RWPE1 (cell line): ENCODE measurements at regions not wholly inside any gene's neighbourhood (a gene's known extent, or its start where the extent isn't known, plus 50 kb on each side); places are given as distances from the start of the nearest gene placed in this dataset.

Source experiments
- CTCF ChIA-PET: fragments of 350-600 bp; sonication (Branson Sonifier 250); formaldehyde crosslinking; extraction: SDS; loops from one replicate; lab custom pipeline; 2021; lab: Yijun Ruan, JAX
- POLR2A ChIA-PET: fragments of 400-600 bp; formaldehyde crosslinking; extraction: SDS; loops from one replicate; lab custom pipeline; 2020; ENCODE audit warnings: antibody characterized with exemption; ENCODE audit not compliant: low non-redundant PET; lab: Yijun Ruan, JAX
- DNase-seq: peaks from one replicate; pipeline ENCODE4 v3.0.0; 2012; ENCODE audit warnings: low spot score
- H3K27ac ChIP-seq: fragments of 450-650 bp; 2 replicates; pipeline ENCODE4 v1.5.1; 2017
- TF ChIP-seq, protein P1 (sequence below): fragments of 450-650 bp; conservative IDR thresholded peaks from 2 replicates; pipeline ENCODE4 v1.5.1; 2017; ENCODE audit warnings: low read depth, mild to moderate bottlenecking

GRCh38 chr2:41925712-41926111, 122.1 kb upstream of the PKDCC start:
- ChIA-PET POLR2A (no interaction called here), CTCF (interaction anchor here (1.1 kb wide), 1 partner anchor 9 kb away, joined by 3 read pairs; no protein-coding TSS in a partner anchor)
- no peak overlapping the region for H3K27ac ChIP-seq
- DNase-seq = no peak
- TF ChIP-seq, protein P1, sequence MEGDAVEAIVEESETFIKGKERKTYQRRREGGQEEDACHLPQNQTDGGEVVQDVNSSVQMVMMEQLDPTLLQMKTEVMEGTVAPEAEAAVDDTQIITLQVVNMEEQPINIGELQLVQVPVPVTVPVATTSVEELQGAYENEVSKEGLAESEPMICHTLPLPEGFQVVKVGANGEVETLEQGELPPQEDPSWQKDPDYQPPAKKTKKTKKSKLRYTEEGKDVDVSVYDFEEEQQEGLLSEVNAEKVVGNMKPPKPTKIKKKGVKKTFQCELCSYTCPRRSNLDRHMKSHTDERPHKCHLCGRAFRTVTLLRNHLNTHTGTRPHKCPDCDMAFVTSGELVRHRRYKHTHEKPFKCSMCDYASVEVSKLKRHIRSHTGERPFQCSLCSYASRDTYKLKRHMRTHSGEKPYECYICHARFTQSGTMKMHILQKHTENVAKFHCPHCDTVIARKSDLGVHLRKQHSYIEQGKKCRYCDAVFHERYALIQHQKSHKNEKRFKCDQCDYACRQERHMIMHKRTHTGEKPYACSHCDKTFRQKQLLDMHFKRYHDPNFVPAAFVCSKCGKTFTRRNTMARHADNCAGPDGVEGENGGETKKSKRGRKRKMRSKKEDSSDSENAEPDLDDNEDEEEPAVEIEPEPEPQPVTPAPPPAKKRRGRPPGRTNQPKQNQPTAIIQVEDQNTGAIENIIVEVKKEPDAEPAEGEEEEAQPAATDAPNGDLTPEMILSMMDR = no peak

GRCh38 chr2:41926614-41927580, 120.9 kb upstream of the PKDCC start:
- TF ChIP-seq, protein P1 = no peak
- H3K27ac ChIP-seq = no peak overlapping the region
- POLR2A ChIA-PET = no interaction called here
- CTCF ChIA-PET = no interaction called here
- no peak for DNase-seq

GRCh38 chr2:41927581-41928264, 120.1 kb upstream of the PKDCC start:
- POLR2A ChIA-PET = no interaction called here
- DNase-seq = no peak
- no peak overlapping the region for H3K27ac ChIP-seq
- TF ChIP-seq, protein P1 = no peak
- CTCF ChIA-PET = no interaction called here

DNA sequence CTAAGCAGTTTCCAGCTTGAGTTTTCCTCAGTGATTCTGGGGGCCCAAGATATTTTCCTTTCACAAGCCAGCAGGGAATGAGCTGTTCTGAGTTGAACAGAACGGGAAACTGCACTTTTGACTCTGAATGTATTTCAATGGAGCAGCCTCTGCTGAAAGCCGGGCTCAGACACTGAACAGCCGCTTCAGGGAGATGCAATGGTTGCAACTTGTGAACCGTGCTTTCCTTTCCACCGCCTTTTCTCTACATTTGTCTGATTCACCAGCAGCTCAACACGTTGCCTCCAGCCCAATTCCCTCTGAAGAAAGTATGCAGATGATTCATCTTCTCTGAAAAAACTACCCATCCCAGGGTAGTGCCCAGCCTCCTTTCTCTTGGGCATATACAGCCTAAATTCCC, 119.3 kb upstream of the PKDCC start:
- DNase-seq = peak; percentile 82
- H3K27ac ChIP-seq = no peak overlapping the region
- TF ChIP-seq, protein P1 = no peak
- CTCF ChIA-PET = no interaction called here
- POLR2A ChIA-PET = no interaction called here

DNA sequence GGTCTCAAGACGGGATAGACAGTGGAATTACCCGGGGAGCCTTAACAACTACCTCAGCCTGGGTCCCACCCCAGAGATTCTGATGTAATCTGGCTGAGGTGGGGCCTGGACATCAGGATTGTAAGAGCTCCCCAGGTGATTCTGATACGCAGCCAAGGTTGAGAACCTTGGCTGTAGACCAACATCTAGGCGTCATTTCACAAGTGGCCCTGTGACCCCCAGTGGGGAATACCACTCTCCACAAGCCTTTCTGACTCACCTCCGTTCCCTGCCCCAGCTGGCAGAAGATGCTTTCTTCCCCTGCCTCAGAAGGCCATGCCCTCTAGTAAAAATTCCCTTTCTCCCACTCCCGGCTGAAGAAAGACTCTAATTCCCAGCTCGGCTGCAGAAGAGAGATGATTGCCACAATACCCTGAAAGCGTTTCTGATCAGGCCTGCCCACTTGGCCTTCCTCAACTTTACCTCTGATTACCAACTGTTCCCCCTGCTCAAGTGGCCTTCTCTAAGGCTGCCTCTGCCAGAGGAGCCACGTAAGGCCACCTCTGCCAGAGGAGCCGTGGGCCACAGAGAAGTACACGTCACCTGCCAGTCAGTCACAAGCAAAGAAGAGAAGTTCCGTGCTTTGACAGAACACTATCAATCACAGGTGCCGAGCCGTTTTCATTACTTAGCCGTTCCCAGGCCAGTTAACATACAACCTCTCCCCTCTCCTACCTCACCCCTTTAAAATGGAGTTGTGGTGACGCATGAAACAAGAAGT, 116.8 kb upstream of the PKDCC start:
- DNase-seq = peak; percentile 58
- TF ChIP-seq, protein P1 = no peak
- no peak overlapping the region for H3K27ac ChIP-seq
- POLR2A ChIA-PET = no interaction called here
- CTCF ChIA-PET = no interaction called here
